ENCODE measurements at regions not wholly inside any gene's neighbourhood (a gene's known extent, or its start where the extent isn't known, plus 50 kb on each side); places are given as distances from the start of the nearest gene placed in this dataset.

GRCh38 chr4:100721490-100721889 lies 203.7 kb upstream of the EMCN start:
- TF ChIP-seq, protein P1, sequence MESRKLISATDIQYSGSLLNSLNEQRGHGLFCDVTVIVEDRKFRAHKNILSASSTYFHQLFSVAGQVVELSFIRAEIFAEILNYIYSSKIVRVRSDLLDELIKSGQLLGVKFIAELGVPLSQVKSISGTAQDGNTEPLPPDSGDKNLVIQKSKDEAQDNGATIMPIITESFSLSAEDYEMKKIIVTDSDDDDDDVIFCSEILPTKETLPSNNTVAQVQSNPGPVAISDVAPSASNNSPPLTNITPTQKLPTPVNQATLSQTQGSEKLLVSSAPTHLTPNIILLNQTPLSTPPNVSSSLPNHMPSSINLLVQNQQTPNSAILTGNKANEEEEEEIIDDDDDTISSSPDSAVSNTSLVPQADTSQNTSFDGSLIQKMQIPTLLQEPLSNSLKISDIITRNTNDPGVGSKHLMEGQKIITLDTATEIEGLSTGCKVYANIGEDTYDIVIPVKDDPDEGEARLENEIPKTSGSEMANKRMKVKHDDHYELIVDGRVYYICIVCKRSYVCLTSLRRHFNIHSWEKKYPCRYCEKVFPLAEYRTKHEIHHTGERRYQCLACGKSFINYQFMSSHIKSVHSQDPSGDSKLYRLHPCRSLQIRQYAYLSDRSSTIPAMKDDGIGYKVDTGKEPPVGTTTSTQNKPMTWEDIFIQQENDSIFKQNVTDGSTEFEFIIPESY (IDR thresholded peaks at IDR 0.05; ENCODE audit: extremely low read depth, insufficient replicate concordance, low read length) = no peak
- TF ChIP-seq EGR1 (IDR thresholded peaks at IDR 0.05; ENCODE audit: low read depth) = no peak
- TF ChIP-seq YY1 (IDR thresholded peaks at IDR 0.05; ENCODE audit: extremely low read depth, insufficient replicate concordance, low read depth, low read length) = no peak
- no peak for TF ChIP-seq ELF1 (IDR thresholded peaks at IDR 0.05; ENCODE audit: borderline replicate concordance, low read depth)
- no peak for TF ChIP-seq REST (IDR thresholded peaks at IDR 0.05; ENCODE audit: low read depth)
- no peak for TF ChIP-seq ZFX (IDR thresholded peaks at IDR 0.05)
- TF ChIP-seq CBX3 (IDR thresholded peaks at IDR 0.05; ENCODE audit: low read depth) = no peak
- no peak for TF ChIP-seq EZH2phosphoT487 (IDR thresholded peaks at IDR 0.05; ENCODE audit: borderline replicate concordance)
- TF ChIP-seq CTCF (IDR thresholded peaks at IDR 0.05 in 2 of 3, conservative IDR thresholded peaks at IDR 0.05 in 1 of 3; ENCODE audit: borderline replicate concordance in 1 of 3, insufficient read depth in 1 of 3, low read depth in 2 of 3, low read length in 2 of 3) = no peak
- no peak for TF ChIP-seq JUND (IDR thresholded peaks at IDR 0.05)
- no peak for TF ChIP-seq SP1 (IDR thresholded peaks at IDR 0.05; ENCODE audit: low read depth)
- no peak for TF ChIP-seq POLR2AphosphoS5 (IDR thresholded peaks at IDR 0.05; ENCODE audit: low read depth, low read length)
- TF ChIP-seq SIN3A (IDR thresholded peaks at IDR 0.05; ENCODE audit: low read depth) = no peak
- TF ChIP-seq TCF7L2 (IDR thresholded peaks at IDR 0.05; ENCODE audit: borderline replicate concordance, extremely low read depth, insufficient read depth, insufficient read length) = no peak
- TF ChIP-seq SRF (IDR thresholded peaks at IDR 0.05; ENCODE audit: low read depth) = no peak
- TF ChIP-seq, protein P2, sequence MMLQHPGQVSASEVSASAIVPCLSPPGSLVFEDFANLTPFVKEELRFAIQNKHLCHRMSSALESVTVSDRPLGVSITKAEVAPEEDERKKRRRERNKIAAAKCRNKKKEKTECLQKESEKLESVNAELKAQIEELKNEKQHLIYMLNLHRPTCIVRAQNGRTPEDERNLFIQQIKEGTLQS (IDR thresholded peaks at IDR 0.05) = no peak
- no peak for TF ChIP-seq EZH2 (IDR thresholded peaks at IDR 0.05)
- H3K36me3 ChIP-seq (ENCODE audit: control insufficient read depth in 1 of 2, insufficient read depth in 2 of 2, low read length in 2 of 2) = no peaks in the 10 kb centered on the region
- ATAC-seq (no peak), DNase-seq (ENCODE audit: low read depth, low spot score) (no peak)
- no peaks in the 10 kb centered on the region for H3K79me2 ChIP-seq (ENCODE audit: insufficient read depth, low read length)
- POLR2A ChIA-PET = no interaction called here
- H3K27me3 ChIP-seq (ENCODE audit: insufficient read depth, low read length) = no peaks in the 10 kb centered on the region
- H3K27ac ChIP-seq (ENCODE audit: low read depth, low read length) = no peak overlapping the region
- H2AFZ ChIP-seq (ENCODE audit: low read depth, low read length, poor library complexity, severe bottlenecking) = peak overlapping the region; percentile 32
- H3K4me2 ChIP-seq (ENCODE audit: low read length) = no peak overlapping the region
- H4K20me1 ChIP-seq (ENCODE audit: insufficient read depth) = no peaks in the 10 kb centered on the region
- BruUV-seq (replicated peaks) = no TSS peak
- H3K9me3 ChIP-seq (ENCODE audit: control insufficient read depth in 1 of 2, insufficient read depth in 1 of 2, low read depth in 1 of 2, low read length in 2 of 2) = no peaks in the 10 kb centered on the region
- no peak overlapping the region for H3K4me3 ChIP-seq (replicated peaks in 1 of 2; ENCODE audit: low read depth in 1 of 2, low read length in 2 of 2)
- peaks cover 0 to 4% of the 10 kb centered on the region in 2 experiments; a peak in 1 of 4 replicates for H3K4me1 ChIP-seq (ENCODE audit: control insufficient read depth in 1 of 2, insufficient read depth in 2 of 2, low read length in 2 of 2)
- intact Hi-C loops (cut with micrococcal nuclease) = no loop called here
- H3K9me2 ChIP-seq (ENCODE audit: insufficient read depth) = no peaks in the 10 kb centered on the region
- H3K9ac ChIP-seq (ENCODE audit: low read length) = no peak overlapping the region
- RAD21 ChIA-PET (ENCODE audit: low non-redundant PET in 1 of 2, low total read pairs in 2 of 2, uncharacterized antibody in 2 of 2, unreplicated experiment in 2 of 2) = no interaction called here
- CTCF ChIA-PET = no interaction called here
